ENCODE measurements at regions not wholly inside any gene's neighbourhood (a gene's known extent, or its start where the extent isn't known, plus 50 kb on each side); places are given as distances from the start of the nearest gene placed in this dataset.

DNA sequence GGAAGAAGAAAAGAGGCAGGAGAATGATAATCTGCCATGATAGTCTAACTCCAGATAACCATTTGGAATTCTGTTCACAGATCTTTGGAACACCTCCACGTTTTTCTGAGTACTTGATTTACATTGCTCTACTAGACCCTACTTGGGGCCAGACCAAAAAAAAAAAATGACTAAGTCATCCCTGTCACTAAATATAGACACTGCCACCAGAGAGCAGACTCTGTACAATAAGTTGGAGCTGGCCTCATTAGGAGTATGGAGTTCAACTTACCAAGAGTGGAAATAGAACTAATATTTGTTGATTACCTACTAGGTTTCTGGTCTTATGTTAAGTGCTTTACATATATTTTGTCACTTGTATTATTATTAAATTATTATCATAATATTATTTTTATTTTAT is 80.9 kb upstream of the ZNF800 start:
- TF ChIP-seq, protein P1, sequence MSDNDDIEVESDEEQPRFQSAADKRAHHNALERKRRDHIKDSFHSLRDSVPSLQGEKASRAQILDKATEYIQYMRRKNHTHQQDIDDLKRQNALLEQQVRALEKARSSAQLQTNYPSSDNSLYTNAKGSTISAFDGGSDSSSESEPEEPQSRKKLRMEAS (IDR thresholded peaks at IDR 0.05), result no peak
- TF ChIP-seq, protein P2, sequence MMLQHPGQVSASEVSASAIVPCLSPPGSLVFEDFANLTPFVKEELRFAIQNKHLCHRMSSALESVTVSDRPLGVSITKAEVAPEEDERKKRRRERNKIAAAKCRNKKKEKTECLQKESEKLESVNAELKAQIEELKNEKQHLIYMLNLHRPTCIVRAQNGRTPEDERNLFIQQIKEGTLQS (IDR thresholded peaks at IDR 0.05), result no peak
- TF ChIP-seq, protein P3, sequence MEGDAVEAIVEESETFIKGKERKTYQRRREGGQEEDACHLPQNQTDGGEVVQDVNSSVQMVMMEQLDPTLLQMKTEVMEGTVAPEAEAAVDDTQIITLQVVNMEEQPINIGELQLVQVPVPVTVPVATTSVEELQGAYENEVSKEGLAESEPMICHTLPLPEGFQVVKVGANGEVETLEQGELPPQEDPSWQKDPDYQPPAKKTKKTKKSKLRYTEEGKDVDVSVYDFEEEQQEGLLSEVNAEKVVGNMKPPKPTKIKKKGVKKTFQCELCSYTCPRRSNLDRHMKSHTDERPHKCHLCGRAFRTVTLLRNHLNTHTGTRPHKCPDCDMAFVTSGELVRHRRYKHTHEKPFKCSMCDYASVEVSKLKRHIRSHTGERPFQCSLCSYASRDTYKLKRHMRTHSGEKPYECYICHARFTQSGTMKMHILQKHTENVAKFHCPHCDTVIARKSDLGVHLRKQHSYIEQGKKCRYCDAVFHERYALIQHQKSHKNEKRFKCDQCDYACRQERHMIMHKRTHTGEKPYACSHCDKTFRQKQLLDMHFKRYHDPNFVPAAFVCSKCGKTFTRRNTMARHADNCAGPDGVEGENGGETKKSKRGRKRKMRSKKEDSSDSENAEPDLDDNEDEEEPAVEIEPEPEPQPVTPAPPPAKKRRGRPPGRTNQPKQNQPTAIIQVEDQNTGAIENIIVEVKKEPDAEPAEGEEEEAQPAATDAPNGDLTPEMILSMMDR (IDR thresholded peaks at IDR 0.05 in 2 of 3, conservative IDR thresholded peaks at IDR 0.05 in 1 of 3; ENCODE audit: borderline replicate concordance in 1 of 3, insufficient read depth in 1 of 3, low read depth in 2 of 3, low read length in 2 of 3), result peak in 1 of 3 experiments; percentile 25; a peak in 1 of 6 replicates

Data from HCT116 (cell line).